ENCODE measurements at regions not wholly inside any gene's neighbourhood (a gene's known extent, or its start where the extent isn't known, plus 50 kb on each side); places are given as distances from the start of the nearest gene placed in this dataset.

GRCh38 chr18:8944871-8945245 lies 157.6 kb upstream of the NDUFV2 start:
- Histone ChIP-seq H3K4me3 (ENCODE audit: insufficient read depth, low read depth, low read length) (no peak overlapping the region), H3K27ac (ENCODE audit: insufficient read depth, low read depth, low read length, poor library complexity, severe bottlenecking) (no peak overlapping the region), H3K36me3 (ENCODE audit: control insufficient read depth, insufficient read depth, low read length) (no peaks in the 10 kb centered on the region), H3K27me3 (ENCODE audit: control insufficient read depth, insufficient read depth, low read length, poor library complexity, severe bottlenecking) (no peaks in the 10 kb centered on the region), H3K9me3 (ENCODE audit: control insufficient read depth, low read length) (no peaks in the 10 kb centered on the region), H3K4me1 (ENCODE audit: control insufficient read depth, insufficient read depth, low read length) (peaks cover 10% of the 10 kb centered on the region)
- 94 to 95% methylated on average over 7 of the region's 7 CpGs for WGBS, 2 experiments

- no peaks in the 10 kb centered on the region for H3K36me3 ChIP-seq (ENCODE audit: control insufficient read depth, insufficient read depth, low read length)
- H3K27me3 ChIP-seq (ENCODE audit: control insufficient read depth, insufficient read depth, low read length, poor library complexity, severe bottlenecking) = no peaks in the 10 kb centered on the region
- H3K9me3 ChIP-seq (ENCODE audit: control insufficient read depth, low read length) = no peaks in the 10 kb centered on the region
- H3K27ac ChIP-seq (ENCODE audit: insufficient read depth, low read depth, low read length, poor library complexity, severe bottlenecking) = no peak overlapping the region
- 25 to 33% methylated on average over 2 of the region's 2 CpGs for WGBS, 2 experiments
- H3K4me1 ChIP-seq (ENCODE audit: control insufficient read depth, insufficient read depth, low read length) = peaks cover 10% of the 10 kb centered on the region
- H3K4me3 ChIP-seq (ENCODE audit: insufficient read depth, low read depth, low read length) = no peak overlapping the region
Measured at GRCh38 chr18:8945514-8945913, 157.0 kb upstream of the NDUFV2 start.

- no peaks in the 10 kb centered on the region for H3K27me3 ChIP-seq (ENCODE audit: control insufficient read depth, insufficient read depth, low read length, poor library complexity, severe bottlenecking)
- no peaks in the 10 kb centered on the region for H3K36me3 ChIP-seq (ENCODE audit: control insufficient read depth, insufficient read depth, low read length)
- H3K4me1 ChIP-seq (ENCODE audit: control insufficient read depth, insufficient read depth, low read length) = peaks cover 10% of the 10 kb centered on the region
- no peak overlapping the region for H3K27ac ChIP-seq (ENCODE audit: insufficient read depth, low read depth, low read length, poor library complexity, severe bottlenecking)
- 85 to 88% methylated on average over 4 of the region's 5 CpGs for whole genome bisulfite sequencing, 2 experiments
- H3K9me3 ChIP-seq (ENCODE audit: control insufficient read depth, low read length) = no peaks in the 10 kb centered on the region
- no peak overlapping the region for H3K4me3 ChIP-seq (ENCODE audit: insufficient read depth, low read depth, low read length)
Measured at GRCh38 chr18:8946066-8946838, 156.2 kb upstream of the NDUFV2 start.

- Histone ChIP-seq H3K4me3 (ENCODE audit: insufficient read depth, low read depth, low read length) (no peak overlapping the region), H3K27ac (ENCODE audit: insufficient read depth, low read depth, low read length, poor library complexity, severe bottlenecking) (no peak overlapping the region), H3K36me3 (ENCODE audit: control insufficient read depth, insufficient read depth, low read length) (no peaks in the 10 kb centered on the region), H3K4me1 (ENCODE audit: control insufficient read depth, insufficient read depth, low read length) (peaks cover 10% of the 10 kb centered on the region), H3K9me3 (ENCODE audit: control insufficient read depth, low read length) (no peaks in the 10 kb centered on the region), H3K27me3 (ENCODE audit: control insufficient read depth, insufficient read depth, low read length, poor library complexity, severe bottlenecking) (no peaks in the 10 kb centered on the region)
- WGBS, 2 experiments = 60 to 64% methylated on average over 6 of the region's 6 CpGs
Measured at GRCh38 chr18:8947566-8947965, 154.9 kb upstream of the NDUFV2 start.

- H3K36me3 ChIP-seq (ENCODE audit: control insufficient read depth, insufficient read depth, low read length) = no peaks in the 10 kb centered on the region
- no peaks in the 10 kb centered on the region for H3K9me3 ChIP-seq (ENCODE audit: control insufficient read depth, low read length)
- H3K27me3 ChIP-seq (ENCODE audit: control insufficient read depth, insufficient read depth, low read length, poor library complexity, severe bottlenecking) = no peaks in the 10 kb centered on the region
- WGBS, 2 experiments = 83 to 90% methylated on average over 6 of the region's 6 CpGs
- peaks cover 6% of the 10 kb centered on the region for H3K4me1 ChIP-seq (ENCODE audit: control insufficient read depth, insufficient read depth, low read length)
- H3K27ac ChIP-seq (ENCODE audit: insufficient read depth, low read depth, low read length, poor library complexity, severe bottlenecking) = no peak overlapping the region
- H3K4me3 ChIP-seq (ENCODE audit: insufficient read depth, low read depth, low read length) = no peak overlapping the region
Measured at GRCh38 chr18:8948011-8948410, 154.5 kb upstream of the NDUFV2 start.

GRCh38 chr18:8948471-8949149 lies 153.9 kb upstream of the NDUFV2 start:
- Histone ChIP-seq H3K27ac (ENCODE audit: insufficient read depth, low read depth, low read length, poor library complexity, severe bottlenecking) (no peak overlapping the region), H3K27me3 (ENCODE audit: control insufficient read depth, insufficient read depth, low read length, poor library complexity, severe bottlenecking) (no peaks in the 10 kb centered on the region), H3K4me1 (ENCODE audit: control insufficient read depth, insufficient read depth, low read length) (peaks cover 5% of the 10 kb centered on the region), H3K9me3 (ENCODE audit: control insufficient read depth, low read length) (no peaks in the 10 kb centered on the region), H3K4me3 (ENCODE audit: insufficient read depth, low read depth, low read length) (no peak overlapping the region), H3K36me3 (ENCODE audit: control insufficient read depth, insufficient read depth, low read length) (no peaks in the 10 kb centered on the region)
- WGBS, 2 experiments = 66 to 78% methylated on average over 7 of the region's 7 CpGs

- H3K27ac ChIP-seq (ENCODE audit: insufficient read depth, low read depth, low read length, poor library complexity, severe bottlenecking) = no peak overlapping the region
- peaks cover 5% of the 10 kb centered on the region for H3K4me1 ChIP-seq (ENCODE audit: control insufficient read depth, insufficient read depth, low read length)
- no peaks in the 10 kb centered on the region for H3K27me3 ChIP-seq (ENCODE audit: control insufficient read depth, insufficient read depth, low read length, poor library complexity, severe bottlenecking)
- no peaks in the 10 kb centered on the region for H3K36me3 ChIP-seq (ENCODE audit: control insufficient read depth, insufficient read depth, low read length)
- WGBS, 2 experiments = 72 to 75% methylated on average over 13 of the region's 13 CpGs
- no peak overlapping the region for H3K4me3 ChIP-seq (ENCODE audit: insufficient read depth, low read depth, low read length)
- no peaks in the 10 kb centered on the region for H3K9me3 ChIP-seq (ENCODE audit: control insufficient read depth, low read length)
Measured at GRCh38 chr18:8949206-8949605, 153.3 kb upstream of the NDUFV2 start.

- Histone ChIP-seq H3K4me3 (ENCODE audit: insufficient read depth, low read depth, low read length) (no peak overlapping the region), H3K36me3 (ENCODE audit: control insufficient read depth, insufficient read depth, low read length) (no peaks in the 10 kb centered on the region), H3K9me3 (ENCODE audit: control insufficient read depth, low read length) (no peaks in the 10 kb centered on the region), H3K27ac (ENCODE audit: insufficient read depth, low read depth, low read length, poor library complexity, severe bottlenecking) (no peak overlapping the region), H3K4me1 (ENCODE audit: control insufficient read depth, insufficient read depth, low read length) (peaks cover 5% of the 10 kb centered on the region), H3K27me3 (ENCODE audit: control insufficient read depth, insufficient read depth, low read length, poor library complexity, severe bottlenecking) (no peaks in the 10 kb centered on the region)
- 91 to 94% methylated on average over 2 of the region's 2 CpGs for WGBS, 2 experiments
Measured at GRCh38 chr18:8951491-8951890, 151.0 kb upstream of the NDUFV2 start.

- peaks cover 5% of the 10 kb centered on the region for H3K4me1 ChIP-seq (ENCODE audit: control insufficient read depth, insufficient read depth, low read length)
- no peak overlapping the region for H3K27ac ChIP-seq (ENCODE audit: insufficient read depth, low read depth, low read length, poor library complexity, severe bottlenecking)
- no peaks in the 10 kb centered on the region for H3K9me3 ChIP-seq (ENCODE audit: control insufficient read depth, low read length)
- H3K4me3 ChIP-seq (ENCODE audit: insufficient read depth, low read depth, low read length) = no peak overlapping the region
- 96 to 97% methylated on average over 5 of the region's 5 CpGs for WGBS, 2 experiments
- no peaks in the 10 kb centered on the region for H3K36me3 ChIP-seq (ENCODE audit: control insufficient read depth, insufficient read depth, low read length)
- H3K27me3 ChIP-seq (ENCODE audit: control insufficient read depth, insufficient read depth, low read length, poor library complexity, severe bottlenecking) = no peaks in the 10 kb centered on the region
Measured at GRCh38 chr18:8952174-8952573, 150.3 kb upstream of the NDUFV2 start.

GRCh38 chr18:8952769-8953760 lies 149.4 kb upstream of the NDUFV2 start:
- Histone ChIP-seq H3K4me1 (ENCODE audit: control insufficient read depth, insufficient read depth, low read length) (peaks cover 5% of the 10 kb centered on the region), H3K9me3 (ENCODE audit: control insufficient read depth, low read length) (no peaks in the 10 kb centered on the region), H3K4me3 (ENCODE audit: insufficient read depth, low read depth, low read length) (no peak overlapping the region), H3K36me3 (ENCODE audit: control insufficient read depth, insufficient read depth, low read length) (no peaks in the 10 kb centered on the region), H3K27me3 (ENCODE audit: control insufficient read depth, insufficient read depth, low read length, poor library complexity, severe bottlenecking) (no peaks in the 10 kb centered on the region), H3K27ac (ENCODE audit: insufficient read depth, low read depth, low read length, poor library complexity, severe bottlenecking) (no peak overlapping the region)
- WGBS, 2 experiments = 92 to 95% methylated on average over 10 of the region's 10 CpGs

Data from ectodermal cell (in vitro differentiated cells).